Activated naive CD8-positive, alpha-beta T cell treated with anti-CD3 and anti-CD28 coated beads, Interleukin-2, amount 10 ng/mL, durations not matched to agents 7 days and 5 days (primary cell): ENCODE measurements at regions not wholly inside any gene's neighbourhood (a gene's known extent, or its start where the extent isn't known, plus 50 kb on each side); places are given as distances from the start of the nearest gene placed in this dataset.
"Not testable (repeated sequence)": the region's sequence is repeated elsewhere in the genome, so short reads cannot be mapped to it uniquely, and the experiment has no call there.

Source experiments
- ATAC-seq: fragments of 150-1000 bp; cut with Tn5 transposase; one replicate; pipeline ENCODE4 v1.10.0; 2021; ENCODE audit warnings: low read depth, moderate library complexity
- POLR2A ChIA-PET: fragments of 350-600 bp; sonication (Branson Sonifier 250); formaldehyde crosslinking; loops from one replicate; lab custom pipeline; 2021; ENCODE audit warnings: antibody characterized with exemption; lab: Charles Lee
- DNase-seq: peaks from one replicate; pipeline ENCODE4 v3.0.0; 2021
- H3K27ac Mint-ChIP-seq: one replicate; pipeline ENCODE4 v1.8.0; 2022; ENCODE audit warnings: mild to moderate bottlenecking, mixed read lengths
- H3K27me3 Mint-ChIP-seq: one replicate; pipeline ENCODE4 v1.8.0; 2022; ENCODE audit warnings: mild to moderate bottlenecking, moderate library complexity, mixed read lengths
- H3K36me3 Mint-ChIP-seq: one replicate; pipeline ENCODE4 v1.8.0; 2021; ENCODE audit warnings: mild to moderate bottlenecking, mixed read lengths
- H3K4me1 Mint-ChIP-seq: one replicate; pipeline ENCODE4 v1.8.0; 2021; ENCODE audit warnings: mixed read lengths
- H3K4me3 Mint-ChIP-seq: one replicate; pipeline ENCODE4 v1.8.0; 2022; ENCODE audit warnings: mild to moderate bottlenecking, moderate library complexity, mixed read lengths
- H3K9me3 Mint-ChIP-seq: one replicate; pipeline ENCODE4 v1.8.0; 2021; ENCODE audit warnings: mixed read lengths

DNA sequence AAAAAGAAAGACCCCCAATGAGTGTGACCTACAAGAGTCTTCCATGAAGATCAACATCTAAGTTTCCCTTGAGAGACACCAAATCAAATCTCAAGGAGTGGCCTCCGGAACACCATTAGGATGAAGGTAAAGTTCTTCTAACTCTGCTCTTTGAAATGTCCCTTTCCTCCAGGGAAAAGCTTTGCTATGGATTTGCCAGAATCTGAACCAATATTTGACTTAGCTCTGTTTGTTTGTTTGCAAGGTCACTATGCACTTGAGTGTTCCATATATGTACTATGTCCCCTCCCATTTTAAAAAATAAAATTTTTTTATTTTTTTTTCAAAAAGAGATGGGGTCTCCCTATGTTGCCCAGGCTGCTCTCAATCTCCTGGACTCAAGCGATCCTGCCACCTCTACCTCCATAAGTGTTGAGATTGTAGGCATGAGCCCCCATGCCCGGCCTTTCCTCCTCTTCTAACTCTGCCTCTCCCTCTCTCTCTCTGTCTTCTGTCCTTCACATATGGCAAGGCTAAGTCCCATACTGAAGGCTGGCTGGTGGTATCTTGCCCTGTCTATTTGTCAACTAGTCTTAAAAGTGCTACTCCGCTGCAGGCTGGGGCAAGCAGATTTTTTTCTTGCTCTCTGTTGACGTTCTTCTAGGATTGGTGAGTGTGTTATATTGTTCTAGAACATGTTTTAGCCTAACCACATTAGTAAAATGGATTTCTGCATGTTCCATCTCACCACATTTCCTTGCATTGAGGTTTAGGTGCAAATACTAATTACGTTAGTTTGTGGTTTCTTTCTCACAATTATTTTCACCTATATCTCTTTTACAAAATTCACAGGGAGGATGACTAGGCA lies 276.7 kb upstream of the DYNLRB2 start:
- H3K4me3 Mint-ChIP-seq: no peak overlapping the region
- no peak overlapping the region for H3K27ac Mint-ChIP-seq
- DNase-seq (no peak), ATAC-seq (no peak)
- peaks cover 4% of the 10 kb centered on the region for H3K4me1 Mint-ChIP-seq
- POLR2A ChIA-PET: no interaction called here
- no peaks in the 10 kb centered on the region for H3K36me3 Mint-ChIP-seq
- peaks cover 2% of the 10 kb centered on the region for H3K27me3 Mint-ChIP-seq
- H3K9me3 Mint-ChIP-seq: no peaks in the 10 kb centered on the region

DNA sequence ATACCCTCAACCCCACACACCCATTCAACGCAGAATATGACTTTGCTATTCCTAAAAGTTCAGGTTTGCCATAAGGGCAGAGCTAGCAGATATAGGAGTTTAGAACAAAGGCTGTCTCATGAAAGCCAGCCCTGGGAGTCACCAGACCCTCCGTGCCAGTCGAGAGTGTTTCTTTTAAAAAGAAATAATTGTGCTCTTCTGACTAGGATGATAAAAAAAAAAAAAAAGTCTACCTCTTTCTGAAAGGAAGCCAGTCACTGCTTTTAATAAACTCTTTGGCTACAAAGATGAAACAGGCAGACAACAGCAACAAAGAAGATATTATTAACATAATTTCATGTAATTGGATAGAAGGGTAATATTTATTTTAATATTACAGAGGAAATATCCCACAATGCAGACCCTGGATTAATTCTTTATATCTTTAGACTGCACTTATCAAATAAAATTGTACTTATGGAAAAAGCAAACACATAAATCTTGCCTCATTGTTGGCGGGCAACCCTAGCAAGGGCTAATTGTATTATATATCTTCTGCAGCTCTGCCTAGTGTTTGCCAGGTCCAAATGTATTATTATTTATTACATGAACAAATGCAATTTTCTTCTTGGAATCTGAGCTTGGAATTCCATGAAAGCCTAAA lies 277.5 kb upstream of the DYNLRB2 start:
- POLR2A ChIA-PET: no interaction called here
- no peak overlapping the region for H3K4me3 Mint-ChIP-seq
- H3K4me1 Mint-ChIP-seq: peaks cover 4% of the 10 kb centered on the region
- no peak for ATAC-seq
- H3K27me3 Mint-ChIP-seq: peaks cover 2% of the 10 kb centered on the region
- H3K27ac Mint-ChIP-seq: no peak overlapping the region
- H3K36me3 Mint-ChIP-seq: no peaks in the 10 kb centered on the region
- DNase-seq: no peak
- no peaks in the 10 kb centered on the region for H3K9me3 Mint-ChIP-seq

DNA sequence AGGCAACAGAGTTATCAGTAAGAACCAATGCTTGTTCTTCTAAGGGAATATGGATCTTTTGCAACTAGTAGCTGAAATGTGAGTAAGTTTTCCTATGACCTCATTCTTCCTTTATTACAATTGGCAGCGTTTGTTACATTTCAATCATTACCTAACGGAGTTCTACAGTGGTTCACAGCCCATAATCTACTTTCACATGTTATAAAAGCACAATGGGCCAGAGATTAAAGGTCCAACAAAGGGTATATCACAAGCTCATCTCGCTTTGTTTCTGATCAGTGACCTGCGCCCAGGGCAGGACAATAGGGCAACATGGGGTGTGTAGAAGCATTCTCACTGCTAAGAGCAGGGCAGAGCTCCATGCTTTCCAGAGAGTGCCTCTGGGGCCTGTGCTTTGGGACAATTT lies 279.9 kb upstream of the DYNLRB2 start:
- Mint-ChIP-seq H3K36me3 (no peaks in the 10 kb centered on the region), H3K27ac (no peak overlapping the region), H3K4me3 (no peak overlapping the region), H3K4me1 (peaks cover 4% of the 10 kb centered on the region), H3K27me3 (peaks cover 2% of the 10 kb centered on the region), H3K9me3 (no peaks in the 10 kb centered on the region)
- ATAC-seq: no peak
- POLR2A ChIA-PET: no interaction called here
- no peak for DNase-seq

DNA sequence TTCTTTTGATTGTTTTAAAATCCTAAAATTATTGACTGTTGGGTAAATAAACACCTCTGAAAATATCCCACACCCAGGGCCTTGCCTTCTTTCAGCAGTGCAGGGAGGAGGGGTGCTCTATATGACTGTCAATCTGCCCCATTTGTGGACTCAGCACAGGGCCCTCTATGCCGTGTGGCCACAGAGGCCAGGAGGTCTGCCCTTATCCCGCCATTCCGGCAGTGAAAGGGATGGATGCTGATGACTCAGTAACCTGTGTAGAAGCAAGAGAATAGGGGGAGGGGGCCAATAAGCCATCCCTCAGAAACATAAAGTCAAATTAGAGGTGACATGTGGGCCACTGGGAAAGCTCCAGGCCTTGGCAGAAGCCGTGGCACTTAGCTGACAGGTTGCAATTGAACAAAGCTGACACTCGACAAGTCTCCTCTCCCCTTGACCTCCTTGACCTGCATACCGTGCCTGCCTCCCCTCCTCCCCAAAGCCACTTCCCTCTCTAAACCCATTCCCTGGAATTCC lies 281.4 kb upstream of the DYNLRB2 start:
- Mint-ChIP-seq H3K9me3 (no peaks in the 10 kb centered on the region), H3K36me3 (no peaks in the 10 kb centered on the region), H3K27me3 (peaks cover 2% of the 10 kb centered on the region), H3K4me1 (peaks cover 2% of the 10 kb centered on the region), H3K27ac (no peak overlapping the region), H3K4me3 (no peak overlapping the region)
- DNase-seq (no peak), ATAC-seq (no peak)
- POLR2A ChIA-PET: no interaction called here

DNA sequence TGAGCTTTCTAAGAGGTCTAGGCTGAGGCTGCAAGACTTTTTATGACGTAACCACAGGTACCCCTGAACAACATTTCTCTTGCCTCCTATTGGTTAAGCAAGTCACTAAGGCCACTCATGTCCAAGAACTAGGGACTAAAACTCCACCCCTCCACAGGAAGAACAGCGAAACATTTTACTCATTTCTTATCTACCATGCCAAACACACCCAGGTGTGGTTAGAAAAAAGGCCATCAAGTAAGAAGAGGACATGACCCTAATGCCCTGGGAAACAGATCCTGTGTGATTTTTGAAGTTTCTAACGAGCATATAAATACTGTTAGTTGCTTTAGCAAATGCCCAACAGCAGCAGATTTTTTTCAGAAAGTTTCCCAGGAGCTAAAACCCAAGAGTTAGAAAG lies 282.4 kb upstream of the DYNLRB2 start:
- H3K9me3 Mint-ChIP-seq: no peaks in the 10 kb centered on the region
- ATAC-seq (no peak), DNase-seq (no peak)
- POLR2A ChIA-PET: no interaction called here
- no peak overlapping the region for H3K4me3 Mint-ChIP-seq
- no peak overlapping the region for H3K27ac Mint-ChIP-seq
- no peaks in the 10 kb centered on the region for H3K27me3 Mint-ChIP-seq
- no peaks in the 10 kb centered on the region for H3K36me3 Mint-ChIP-seq
- H3K4me1 Mint-ChIP-seq: no peaks in the 10 kb centered on the region

DNA sequence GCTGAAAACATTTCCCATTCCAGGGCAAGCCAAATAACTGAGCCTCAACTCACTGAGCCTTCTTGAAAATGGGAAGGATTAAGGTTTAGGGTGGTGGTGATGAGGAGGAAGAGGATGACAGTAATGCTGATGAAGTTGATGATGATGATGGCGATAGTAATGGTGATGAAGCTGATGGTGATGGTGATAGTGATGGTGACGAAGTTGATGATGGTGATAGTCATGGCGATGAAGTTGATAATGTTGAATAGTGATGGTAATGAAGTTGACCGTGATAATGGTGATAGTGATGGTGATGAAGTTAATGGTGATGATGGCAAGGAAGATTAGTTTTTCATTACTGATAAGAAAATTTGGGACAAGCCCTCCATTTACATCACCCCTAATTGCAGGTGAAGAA lies 285.8 kb upstream of the DYNLRB2 start:
- Mint-ChIP-seq H3K27me3 (no peaks in the 10 kb centered on the region), H3K27ac (no peak overlapping the region), H3K4me1 (no peaks in the 10 kb centered on the region), H3K4me3 (no peak overlapping the region), H3K9me3 (no peaks in the 10 kb centered on the region), H3K36me3 (no peaks in the 10 kb centered on the region)
- ATAC-seq: no peak
- POLR2A ChIA-PET: no interaction called here
- DNase-seq: no peak

DNA sequence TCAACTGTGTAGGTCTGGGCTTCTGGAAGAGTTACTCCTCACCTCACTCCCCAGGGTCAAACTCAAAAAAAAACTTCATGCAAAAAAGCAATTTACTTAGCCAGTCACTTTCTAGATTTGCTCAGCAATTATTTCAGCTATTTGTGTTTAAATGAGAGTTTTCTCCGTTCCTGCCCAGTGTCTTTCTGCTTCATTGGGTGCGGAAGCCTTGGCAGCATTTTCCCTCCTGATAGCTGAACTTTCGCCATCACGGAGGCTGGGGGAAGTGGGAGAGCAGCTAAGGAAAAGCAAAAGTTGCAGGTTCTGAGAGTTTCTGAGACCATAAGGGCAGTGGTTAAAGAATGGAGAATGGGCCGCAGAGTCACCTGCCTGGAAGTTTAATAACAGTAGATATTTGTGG lies 287.1 kb upstream of the DYNLRB2 start:
- no peaks in the 10 kb centered on the region for H3K9me3 Mint-ChIP-seq
- no peak overlapping the region for H3K4me3 Mint-ChIP-seq
- POLR2A ChIA-PET: no interaction called here
- no peaks in the 10 kb centered on the region for H3K27me3 Mint-ChIP-seq
- H3K4me1 Mint-ChIP-seq: no peaks in the 10 kb centered on the region
- ATAC-seq (no peak), DNase-seq (no peak)
- no peak overlapping the region for H3K27ac Mint-ChIP-seq
- no peaks in the 10 kb centered on the region for H3K36me3 Mint-ChIP-seq

DNA sequence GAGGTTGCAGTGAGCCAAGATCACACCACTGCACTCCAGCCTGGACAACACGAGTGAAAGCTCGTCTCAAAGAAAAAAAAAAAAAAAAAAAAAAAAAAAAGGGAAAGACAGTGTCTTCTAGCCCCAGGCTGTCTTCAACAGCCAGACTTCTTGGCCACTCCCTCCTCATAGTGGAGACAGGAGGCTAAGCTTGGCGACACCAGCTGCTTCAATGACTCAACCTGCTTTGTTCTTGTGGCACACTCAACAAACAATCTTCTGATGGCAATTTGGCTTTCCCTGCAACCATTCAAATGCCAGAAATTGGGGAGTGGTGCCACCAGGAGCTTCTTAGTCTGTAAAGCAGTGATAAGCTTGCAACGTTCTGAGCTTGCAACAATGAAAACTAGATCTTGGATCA lies 290.4 kb upstream of the DYNLRB2 start:
- no peaks in the 10 kb centered on the region for H3K9me3 Mint-ChIP-seq
- POLR2A ChIA-PET: no interaction called here
- H3K27me3 Mint-ChIP-seq: no peaks in the 10 kb centered on the region
- no peaks in the 10 kb centered on the region for H3K36me3 Mint-ChIP-seq
- H3K27ac Mint-ChIP-seq: no peak overlapping the region
- DNase-seq: no peak
- ATAC-seq: no peak
- no peak overlapping the region for H3K4me3 Mint-ChIP-seq
- no peaks in the 10 kb centered on the region for H3K4me1 Mint-ChIP-seq

DNA sequence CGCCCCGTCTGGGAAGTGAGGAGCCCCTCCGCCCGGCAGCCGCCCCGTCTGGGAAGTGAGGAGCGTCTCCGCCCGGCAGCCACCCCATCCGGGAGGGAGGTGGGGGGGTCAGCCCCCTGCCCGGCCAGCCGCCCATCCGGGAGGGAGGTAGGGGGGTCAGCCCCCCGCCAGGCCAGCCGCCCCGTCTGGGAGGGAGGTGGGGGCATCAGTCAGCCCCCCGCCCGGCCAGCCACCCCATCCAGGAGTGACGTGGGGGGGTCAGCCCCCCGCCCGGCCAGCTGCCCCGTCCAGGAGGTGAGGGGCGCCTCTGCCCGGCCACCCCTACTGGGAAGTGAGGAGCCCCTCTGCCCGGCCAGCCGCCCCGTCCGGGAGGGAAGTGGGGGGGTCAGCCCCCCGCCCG lies 297.5 kb upstream of the DYNLRB2 start:
- H3K36me3 Mint-ChIP-seq, ATAC-seq, H3K9me3 Mint-ChIP-seq, H3K4me1 Mint-ChIP-seq, DNase-seq, H3K27ac Mint-ChIP-seq, H3K27me3 Mint-ChIP-seq, POLR2A ChIA-PET, H3K4me3 Mint-ChIP-seq: not testable (repeated sequence)

DNA sequence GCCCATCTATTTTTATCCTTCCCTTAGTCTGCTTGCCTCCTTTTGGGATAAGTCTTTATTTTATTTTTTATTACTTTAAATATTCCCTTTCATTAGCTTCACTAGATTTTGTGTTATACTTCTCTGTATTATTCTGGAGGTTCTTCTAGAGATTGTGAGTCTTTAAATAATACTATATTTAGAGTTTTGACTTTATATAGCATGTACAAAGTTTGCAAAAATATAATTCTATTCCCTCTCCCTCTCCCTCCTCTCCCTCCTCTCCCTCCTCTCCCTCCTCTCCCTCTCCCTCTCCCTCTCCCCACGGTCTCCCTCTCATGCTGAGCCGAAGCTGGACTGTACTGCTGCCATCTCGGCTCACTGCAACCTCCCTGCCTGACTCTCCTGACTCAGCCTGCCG lies 298.5 kb upstream of the DYNLRB2 start:
- H3K4me3 Mint-ChIP-seq, H3K4me1 Mint-ChIP-seq, H3K36me3 Mint-ChIP-seq, ATAC-seq, H3K27ac Mint-ChIP-seq, H3K9me3 Mint-ChIP-seq, DNase-seq, H3K27me3 Mint-ChIP-seq, POLR2A ChIA-PET: not testable (repeated sequence)

DNA sequence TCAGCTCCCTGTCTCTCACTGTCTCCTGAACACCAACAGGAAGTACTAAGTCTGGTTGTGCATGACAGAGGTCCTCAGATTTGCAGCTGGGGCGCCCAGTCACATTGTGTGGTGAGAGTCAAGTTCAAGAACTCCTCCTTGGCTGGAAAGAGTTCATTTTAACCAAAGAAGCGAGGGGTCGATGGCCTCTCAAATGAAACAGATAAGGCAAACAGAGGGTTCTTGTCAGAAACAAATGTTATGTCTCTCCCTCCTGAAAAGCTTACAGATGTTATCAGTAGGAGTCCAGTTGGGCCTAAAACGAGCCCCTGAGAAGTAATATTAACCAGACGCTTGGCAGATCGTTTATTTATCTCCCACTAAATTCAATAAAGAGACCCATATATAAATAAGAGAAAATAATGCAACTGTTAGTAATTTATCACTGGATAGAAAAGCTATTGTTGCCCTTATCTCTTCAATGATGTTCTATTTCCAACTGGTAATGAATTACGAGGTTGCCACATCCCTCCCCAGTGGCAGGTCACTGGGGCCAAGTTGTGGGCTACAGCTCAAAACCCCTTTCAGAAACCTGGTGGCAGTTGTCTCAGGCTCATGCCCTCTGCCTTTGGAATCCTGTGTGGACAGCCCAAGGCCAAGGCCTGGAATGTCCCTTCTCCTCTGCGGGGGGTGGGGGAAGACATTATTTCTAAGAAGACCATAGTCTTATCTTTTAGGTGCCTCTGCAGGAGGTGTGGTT lies 307.5 kb upstream of the DYNLRB2 start:
- POLR2A ChIA-PET: no interaction called here
- Mint-ChIP-seq H3K27me3 (no peaks in the 10 kb centered on the region), H3K36me3 (no peaks in the 10 kb centered on the region), H3K4me3 (no peak overlapping the region), H3K9me3 (peaks cover 2% of the 10 kb centered on the region), H3K4me1 (no peaks in the 10 kb centered on the region), H3K27ac (no peak overlapping the region)
- no peak for ATAC-seq
- no peak for DNase-seq

DNA sequence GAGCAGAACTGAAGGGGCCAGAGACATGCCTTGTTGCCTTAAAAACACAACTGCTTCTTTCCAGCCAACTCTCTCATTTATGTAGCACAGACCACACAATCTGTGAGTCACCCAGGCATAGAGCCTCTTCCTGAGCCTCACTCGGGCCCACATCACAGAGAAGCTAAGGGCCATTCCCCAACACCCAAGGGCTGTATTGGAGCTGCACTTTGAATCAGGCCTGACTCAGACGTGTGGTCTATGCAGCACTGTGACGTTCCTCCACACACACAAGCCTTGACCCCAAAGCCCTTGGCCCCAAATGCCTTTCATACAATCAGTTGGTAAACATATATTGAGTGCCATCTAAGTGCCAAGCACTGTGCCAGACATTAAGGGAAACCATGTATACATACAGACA lies 308.9 kb upstream of the DYNLRB2 start:
- no peak overlapping the region for H3K4me3 Mint-ChIP-seq
- H3K27me3 Mint-ChIP-seq: no peaks in the 10 kb centered on the region
- H3K36me3 Mint-ChIP-seq: no peaks in the 10 kb centered on the region
- H3K4me1 Mint-ChIP-seq: no peaks in the 10 kb centered on the region
- DNase-seq: no peak
- ATAC-seq: no peak
- no peak overlapping the region for H3K27ac Mint-ChIP-seq
- peaks cover 3% of the 10 kb centered on the region for H3K9me3 Mint-ChIP-seq
- POLR2A ChIA-PET: no interaction called here

DNA sequence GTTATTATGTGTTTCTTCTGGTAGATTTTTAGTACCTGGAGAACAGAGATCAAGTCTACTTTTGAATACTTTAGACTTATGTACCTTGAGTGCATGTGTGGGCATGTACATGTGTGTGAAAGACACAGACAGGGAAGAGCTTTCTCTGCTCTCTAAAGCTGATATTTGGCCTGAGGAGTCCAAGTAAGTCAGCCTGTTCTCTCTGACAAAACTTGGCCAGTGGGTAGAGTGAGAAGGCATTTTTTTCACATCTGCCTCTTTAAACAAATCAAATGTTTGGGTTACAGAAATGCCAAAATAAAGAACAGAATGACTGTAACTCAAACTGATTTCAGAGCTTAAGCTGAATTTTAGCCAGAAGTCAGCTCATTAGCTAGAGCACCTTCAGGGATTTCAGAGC lies 309.7 kb upstream of the DYNLRB2 start:
- POLR2A ChIA-PET: no interaction called here
- no peak for DNase-seq
- H3K4me1 Mint-ChIP-seq: no peaks in the 10 kb centered on the region
- peaks cover 8% of the 10 kb centered on the region for H3K9me3 Mint-ChIP-seq
- no peak overlapping the region for H3K27ac Mint-ChIP-seq
- ATAC-seq: no peak
- H3K36me3 Mint-ChIP-seq: no peaks in the 10 kb centered on the region
- no peak overlapping the region for H3K4me3 Mint-ChIP-seq
- no peaks in the 10 kb centered on the region for H3K27me3 Mint-ChIP-seq
